Activated gamma-delta T cell treated with anti-CD3 and anti-CD28 coated beads, Interleukin-2, amount 50 U/mL, for 16 hours (primary cell): ENCODE measurements at regions not wholly inside any gene's neighbourhood (a gene's known extent, or its start where the extent isn't known, plus 50 kb on each side); places are given as distances from the start of the nearest gene placed in this dataset.

Experiments
- DNase-seq: peaks from one replicate; pipeline ENCODE4 v3.0.0-alpha.2; 2020; ENCODE audit warnings: low read depth

GRCh38 chr9:73011956-73012355, 59.1 kb upstream of the ALDH1A1 start:
- no peak for DNase-seq

DNA sequence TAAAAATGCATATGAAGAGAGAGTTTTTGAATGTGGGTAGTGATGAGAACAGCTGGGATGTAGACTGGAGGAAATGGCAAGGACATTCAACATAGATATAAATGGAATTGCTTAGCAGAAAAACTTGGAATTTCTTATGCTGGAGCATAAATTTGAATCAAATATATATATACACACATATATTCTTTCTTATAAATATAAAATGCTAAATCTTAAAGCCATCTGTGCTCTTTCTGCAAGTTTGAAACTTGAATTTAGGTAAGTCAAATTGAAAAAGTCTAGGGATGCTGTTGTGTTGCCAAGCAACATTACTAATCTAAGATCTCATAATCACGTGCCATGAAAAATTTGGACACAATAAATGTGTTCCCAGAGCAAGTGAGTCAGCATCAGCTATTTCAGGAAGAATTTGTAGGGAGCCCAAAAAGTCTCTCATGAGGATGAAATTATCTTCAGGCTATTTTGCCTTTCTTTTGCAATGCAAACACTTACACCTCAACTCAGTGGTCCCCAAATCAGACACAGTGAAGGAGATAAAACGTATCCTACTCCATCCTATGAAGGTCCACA, 58.4 kb upstream of the ALDH1A1 start:
- no peak for DNase-seq

DNA sequence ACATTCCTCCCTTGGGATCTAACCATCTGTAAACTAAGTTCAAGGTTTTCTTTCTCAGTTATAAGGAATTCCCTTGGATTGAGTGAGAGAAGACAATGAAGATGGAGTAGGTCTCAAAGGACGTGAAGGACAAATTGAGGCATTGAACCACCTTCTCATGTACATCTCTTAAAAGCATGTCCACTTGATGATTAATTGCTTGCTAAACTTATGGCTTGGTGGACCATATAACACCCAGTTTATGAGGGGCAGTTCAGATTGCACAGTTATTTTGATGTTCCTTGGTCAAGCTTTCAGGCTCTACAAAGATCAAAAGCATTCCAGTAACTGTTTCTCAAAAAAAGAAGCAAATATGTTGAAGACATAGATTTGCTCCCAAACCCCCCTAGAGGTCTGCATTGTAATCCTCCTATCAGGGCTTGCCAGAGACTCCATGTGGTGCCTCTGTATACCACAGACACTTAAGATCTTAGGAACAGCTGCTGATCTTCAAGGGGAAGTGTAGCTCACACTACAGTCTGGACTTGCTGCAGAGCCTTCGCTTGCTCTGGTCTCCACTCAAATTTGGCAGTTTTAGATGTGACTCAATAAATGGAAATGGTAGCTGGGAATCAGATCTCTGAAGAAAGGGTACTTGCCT, 56.9 kb upstream of the ALDH1A1 start:
- DNase-seq = no peak

DNA sequence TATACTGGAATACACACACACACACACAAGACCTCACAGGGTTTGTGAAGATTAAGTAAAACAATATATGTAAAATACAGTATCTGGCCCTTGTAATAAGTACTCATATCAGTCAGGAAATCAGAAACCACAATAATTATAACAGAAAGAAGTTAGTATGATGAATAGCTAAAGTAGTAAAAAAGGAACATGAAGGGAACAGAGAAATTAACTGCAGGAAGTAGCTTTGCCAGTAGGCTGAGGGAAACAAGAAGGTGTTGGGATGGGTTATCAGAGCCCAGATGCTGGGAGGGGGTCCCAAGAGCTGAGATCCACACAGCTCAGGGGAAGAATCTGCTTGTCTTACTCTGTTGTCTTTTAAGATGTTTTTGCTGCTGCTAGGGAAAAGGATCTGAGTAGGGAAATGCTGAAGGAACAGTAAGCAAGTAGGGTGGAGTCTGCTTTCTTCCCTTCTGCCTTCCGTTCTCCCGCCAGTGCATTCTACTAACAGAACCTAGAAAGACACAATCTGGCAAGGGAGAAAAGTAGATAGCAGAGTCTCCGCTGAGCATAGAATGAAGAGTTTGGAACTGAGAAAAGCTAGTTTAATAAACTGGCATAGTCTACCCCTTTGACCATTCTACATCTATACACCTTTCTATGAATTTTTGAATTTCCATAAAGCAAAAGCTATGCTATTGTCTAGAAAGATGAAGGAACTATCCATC, 55.3 kb upstream of the ALDH1A1 start:
- DNase-seq = no peak

DNA sequence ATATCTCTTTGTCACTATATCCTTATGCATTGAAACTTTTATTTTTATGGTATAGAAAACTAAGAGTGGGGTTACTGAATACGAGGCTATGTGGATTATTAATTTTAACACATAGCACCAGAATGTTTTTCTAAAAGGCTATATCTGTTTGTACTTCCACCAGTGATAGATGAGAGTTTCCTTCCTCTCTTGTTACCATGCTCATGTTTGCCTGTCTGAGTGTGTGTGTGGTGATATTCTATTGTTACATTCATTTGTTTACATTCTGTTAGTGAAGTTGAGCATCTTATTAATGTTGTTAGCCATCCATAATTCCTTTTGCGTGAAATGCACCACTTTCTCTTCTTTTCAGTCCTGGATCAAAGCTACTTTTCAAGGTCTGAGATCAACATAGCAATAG, 54.1 kb upstream of the ALDH1A1 start:
- DNase-seq = no peak
